H1 (cell line): ENCODE measurements at regions not wholly inside any gene's neighbourhood (a gene's known extent, or its start where the extent isn't known, plus 50 kb on each side); places are given as distances from the start of the nearest gene placed in this dataset.

Source experiments
- CTCF ChIA-PET: fragments of 300-600 bp; sonication (Branson Sonifier 250); formaldehyde crosslinking; loops from one replicate; lab custom pipeline; 2021; ENCODE audit not compliant: partially characterized antibody; lab: Charles Lee
- POLR2A ChIA-PET: fragments of 300-600 bp; sonication (Branson Sonifier 250); formaldehyde crosslinking; loops from one replicate; lab custom pipeline; 2021; ENCODE audit warnings: inconsistent platforms; ENCODE audit not compliant: partially characterized antibody; lab: Charles Lee
- DNase-seq, 2 experiments: peaks; one replicate each; pipeline versions ENCODE4 v3.0.0 to v3.0.0-alpha.2; 2010 to 2022; ENCODE audit warnings: low spot score in 2 of 2, low read depth in 1 of 2, mixed read lengths in 1 of 2
- FAIRE-seq: peaks from 2 replicates; lab custom pipeline; 2011; peaks lifted over from hg19 to GRCh38; lab: Jason Lieb, UNC
- H2AFZ ChIP-seq: 2 replicates; pipeline ENCODE4 v1.8.1; 2012; ENCODE audit warnings: low read length, inconsistent platforms
- H2AK5ac ChIP-seq: 2 replicates; pipeline ENCODE4 v1.6.1; 2013; ENCODE audit warnings: low read depth, low read length
- H2BK120ac ChIP-seq: replicated peaks from 2 replicates; pipeline ENCODE3; 2013; ENCODE audit warnings: low read depth, low read length, inconsistent platforms
- H2BK12ac ChIP-seq: 2 replicates; pipeline ENCODE4 v1.6.1; 2013; ENCODE audit warnings: low read depth, low read length
- H2BK15ac ChIP-seq: 2 replicates; pipeline ENCODE4 v1.6.1; 2013; ENCODE audit warnings: low read length
- H2BK20ac ChIP-seq: 2 replicates; pipeline ENCODE4 v1.6.1; 2013; ENCODE audit warnings: low read length
- H2BK5ac ChIP-seq: 2 replicates; pipeline ENCODE4 v1.6.1; 2013; ENCODE audit warnings: low read depth, low read length
- H3K14ac ChIP-seq: 2 replicates; pipeline ENCODE4 v1.6.1; 2013; ENCODE audit warnings: inconsistent platforms; ENCODE audit not compliant: insufficient read length
- H3K18ac ChIP-seq: 2 replicates; pipeline ENCODE4 v1.6.1; 2013; ENCODE audit warnings: low read length; ENCODE audit errors: extremely low read depth
- H3K23ac ChIP-seq: 2 replicates; pipeline ENCODE4 v1.6.1; 2013; ENCODE audit warnings: inconsistent platforms; ENCODE audit not compliant: insufficient read length
- H3K23me2 ChIP-seq: 2 replicates; pipeline ENCODE4 v1.6.1; 2013; ENCODE audit warnings: low read depth, low read length
- H3K27ac ChIP-seq: 2 replicates; pipeline ENCODE4 v1.6.1; 2011; ENCODE audit warnings: low read depth, low read length, inconsistent platforms
- H3K27me3 ChIP-seq, 4 experiments: replicated peaks in 1 of 4; 1 replicate in 1 of 4; 2 replicates in 3 of 4; pipeline versions ENCODE4 v1.6.1 to v1.8.1; 2011 to 2013; ENCODE audit warnings: low read length in 3 of 4, mild to moderate bottlenecking in 3 of 4, inconsistent platforms in 2 of 4, mixed read lengths in 2 of 4, moderate library complexity in 1 of 4; ENCODE audit not compliant: control insufficient read depth in 3 of 4, insufficient read depth in 3 of 4; ENCODE audit errors: extremely low read depth in 1 of 4
- H3K36me3 ChIP-seq, 4 experiments: 2 replicates each; pipeline versions ENCODE4 v1.6.1 to v1.8.1; 2011 to 2013; ENCODE audit warnings: mild to moderate bottlenecking in 4 of 4, low read length in 3 of 4, moderate library complexity in 2 of 4, control low read depth in 1 of 4, inconsistent platforms in 1 of 4; ENCODE audit not compliant: insufficient read depth in 4 of 4, control insufficient read depth in 2 of 4
- H3K4ac ChIP-seq: replicated peaks from 2 replicates; pipeline ENCODE3; 2013; ENCODE audit warnings: low read length, low read depth, mixed read lengths, inconsistent platforms; ENCODE audit not compliant: insufficient read length
- H3K4me1 ChIP-seq, 4 experiments: replicated peaks in 1 of 4; 1 replicate in 1 of 4; 2 replicates in 3 of 4; pipeline versions ENCODE4 v1.6.1 to v1.8.1; 2011 to 2013; ENCODE audit warnings: low read length in 3 of 4, inconsistent platforms in 2 of 4, mixed read lengths in 1 of 4; ENCODE audit not compliant: insufficient read depth in 4 of 4, control insufficient read depth in 3 of 4
- H3K4me2 ChIP-seq, 2 experiments: 2 replicates each; pipeline versions ENCODE4 v1.6.1 to v1.8.1; 2011 to 2013; ENCODE audit warnings: low read depth in 2 of 2, low read length in 2 of 2, control low read depth in 1 of 2, inconsistent platforms in 1 of 2, mild to moderate bottlenecking in 1 of 2; ENCODE audit not compliant: insufficient read depth in 1 of 2
- H3K4me3 ChIP-seq, 4 experiments: fragments of 200-600, 300-600 bp in 1 of 4; sonication (generic), shearing (Covaris generic), sonication (Bioruptor Twin) in 1 of 4; 2 replicates each; pipeline versions ENCODE4 v1.5.1 to v1.8.1; 2011 to 2016; ENCODE audit warnings: low read length in 4 of 4, low read depth in 3 of 4, control low read depth in 2 of 4, inconsistent platforms in 2 of 4, mild to moderate bottlenecking in 2 of 4, mixed read lengths in 1 of 4, moderate library complexity in 1 of 4; ENCODE audit not compliant: insufficient read depth in 2 of 4; ENCODE audit errors: extremely low read depth in 1 of 4
- H3K56ac ChIP-seq: replicated peaks from 2 replicates; pipeline ENCODE3; 2013; ENCODE audit warnings: low read depth, mild to moderate bottlenecking, mixed read lengths, low read length, inconsistent platforms; ENCODE audit not compliant: insufficient read length
- H3K79me1 ChIP-seq: 2 replicates; pipeline ENCODE4 v1.6.1; 2013; ENCODE audit warnings: low read depth, low read length, control low read depth
- H3K79me2 ChIP-seq, 2 experiments: 2 replicates each; pipeline versions ENCODE4 v1.6.1 to v1.8.1; 2012 to 2013; ENCODE audit warnings: low read length in 2 of 2, mild to moderate bottlenecking in 2 of 2, inconsistent platforms in 1 of 2; ENCODE audit not compliant: insufficient read depth in 2 of 2, control insufficient read depth in 1 of 2
- H3K9ac ChIP-seq, 4 experiments: replicated peaks in 1 of 4; 1 replicate in 1 of 4; 2 replicates in 3 of 4; pipeline versions ENCODE4 v1.6.1 to v1.8.1; 2011 to 2013; ENCODE audit warnings: low read depth in 3 of 4, low read length in 3 of 4, control low read depth in 2 of 4, mild to moderate bottlenecking in 2 of 4, moderate library complexity in 2 of 4, inconsistent platforms in 1 of 4; ENCODE audit errors: extremely low read depth in 1 of 4
- H3K9me3 ChIP-seq, 2 experiments: 2 replicates each; pipeline versions ENCODE4 v1.6.1 to v1.8.1; 2012 to 2013; ENCODE audit warnings: mild to moderate bottlenecking in 2 of 2, moderate library complexity in 2 of 2, control low read depth in 1 of 2, inconsistent platforms in 1 of 2, low read depth in 1 of 2, low read length in 1 of 2, mixed read lengths in 1 of 2; ENCODE audit not compliant: insufficient read depth in 2 of 2
- H4K20me1 ChIP-seq, 2 experiments: replicated peaks in 1 of 2; 2 replicates each; pipeline versions ENCODE3 to v1.8.1; 2011 to 2013; ENCODE audit warnings: inconsistent platforms in 2 of 2, low read length in 2 of 2, mild to moderate bottlenecking in 1 of 2; ENCODE audit not compliant: insufficient read depth in 2 of 2, control insufficient read depth in 1 of 2
- H4K5ac ChIP-seq: 2 replicates; pipeline ENCODE4 v1.6.1; 2013; ENCODE audit warnings: low read length, low read depth, mixed read lengths, inconsistent platforms; ENCODE audit not compliant: insufficient read length
- H4K8ac ChIP-seq: 2 replicates; pipeline ENCODE4 v1.8.0; 2013; ENCODE audit warnings: mild to moderate bottlenecking, moderate library complexity, low read length, inconsistent platforms; ENCODE audit not compliant: insufficient read depth; ENCODE audit errors: extremely low read depth
- H4K91ac ChIP-seq: replicated peaks from 2 replicates; pipeline ENCODE3; 2013; ENCODE audit warnings: low read length, mixed read lengths, inconsistent platforms; ENCODE audit not compliant: insufficient read length
- ATF2 ChIP-seq: IDR thresholded peaks from 2 replicates; pipeline ENCODE4 v1.6.1; 2012; ENCODE audit warnings: low read length, inconsistent platforms
- EGR1 ChIP-seq: IDR thresholded peaks from 2 replicates; pipeline ENCODE4 v1.6.1; 2011; ENCODE audit warnings: low read depth, low read length, borderline replicate concordance
- GABPA ChIP-seq: IDR thresholded peaks from 2 replicates; pipeline ENCODE4 v1.6.1; 2011; ENCODE audit warnings: mild to moderate bottlenecking, low read length, moderate library complexity, borderline replicate concordance; ENCODE audit not compliant: insufficient read depth
- JUN ChIP-seq: IDR thresholded peaks from 2 replicates; pipeline ENCODE4 v1.6.1; 2011; ENCODE audit warnings: low read depth, mild to moderate bottlenecking, improper control_type of control experiment, low read length
- TCF12 ChIP-seq: IDR thresholded peaks from 2 replicates; pipeline ENCODE4 v1.6.1; 2011; ENCODE audit warnings: low read depth, mild to moderate bottlenecking, low read length
- USF2 ChIP-seq: IDR thresholded peaks from 2 replicates; pipeline ENCODE4 v1.6.1; 2011; ENCODE audit warnings: low read length, improper control_type of control experiment
- ZNF274 ChIP-seq: IDR thresholded peaks from 2 replicates; pipeline ENCODE4 v1.7.0; 2012; ENCODE audit warnings: low read length, borderline replicate concordance; ENCODE audit errors: extremely low read depth
- WGBS, 2 experiments: shearing (Covaris generic) in 1 of 2; methylation state at CpG; one replicate each; pipeline versions ENCODE4 v1.1.6 to v1.1.7; 2013 to 2015; ENCODE audit warnings: low lambda C conversion rate in 2 of 2, mixed read lengths in 2 of 2, inconsistent platforms in 1 of 2, low coverage in 1 of 2, missing lambda C conversion rate in 1 of 2; ENCODE audit not compliant: insufficient replicate concordance in 2 of 2, insufficient coverage in 1 of 2, insufficient read length in 1 of 2; ENCODE audit errors: extremely low coverage in 1 of 2, missing lambda C conversion rate in 1 of 2; 5-methylcytosine and 5-hydroxymethylcytosine counted together

GRCh38 chr16:87150262-87150661, 166.9 kb downstream of the C16orf95 start:
- Histone ChIP-seq H3K23ac (no peak overlapping the region), H2BK12ac (no peak overlapping the region), H2AK5ac (no peak overlapping the region), H3K79me1 (no peaks in the 10 kb centered on the region), H3K27ac (no peak overlapping the region), H3K18ac (no peak overlapping the region), H2BK15ac (no peak overlapping the region), H3K4ac (no peak overlapping the region), H3K4me1 (no peaks in the 10 kb centered on the region), H4K91ac (no peak overlapping the region), H3K27me3 (no peaks in the 10 kb centered on the region), H4K8ac (no peak overlapping the region), H2BK5ac (no peak overlapping the region), H4K5ac (no peak overlapping the region), H3K36me3 (no peaks in the 10 kb centered on the region), H2BK120ac (no peak overlapping the region), H2AFZ (no peak overlapping the region), H2BK20ac (no peak overlapping the region), H3K23me2 (no peaks in the 10 kb centered on the region), H3K14ac (no peak overlapping the region), H3K56ac (no peak overlapping the region), H3K4me2 (no peak overlapping the region), H3K9me3 (peaks cover 5 to 6% of the 10 kb centered on the region in 2 experiments; a peak in 3 of 4 replicates), H3K4me3 (no peak overlapping the region), H3K9ac (no peak overlapping the region), H4K20me1 (no peaks in the 10 kb centered on the region), H3K79me2 (no peaks in the 10 kb centered on the region)
- TF ChIP-seq EGR1 (no peak), USF2 (no peak), ATF2 (no peak), TCF12 (no peak), GABPA (no peak), JUN (no peak), ZNF274 (no peak)
- 89% methylated on average over 13 of the region's 13 CpGs; no CpG with 5 or more reads in 1 of the 2 experiments for WGBS, 2 experiments
- no peak for DNase-seq
- CTCF ChIA-PET, result interaction anchor here (0.9 to 1.3 kb wide), 6 partner anchors 10 to 129 kb away, joined by 3 to 6 read pairs (median 4); no protein-coding TSS in a partner anchor
- POLR2A ChIA-PET, result interaction anchor here (1.0 to 2.1 kb wide), 2 partner anchors 12 to 98 kb away, joined by 3 to 4 read pairs; no protein-coding TSS in a partner anchor
- no peak for FAIRE-seq
